ENCODE measurements at regions not wholly inside any gene's neighbourhood (a gene's known extent, or its start where the extent isn't known, plus 50 kb on each side); places are given as distances from the start of the nearest gene placed in this dataset.

GRCh38 chr18:29062921-29063320 is 886.0 kb upstream of the CDH2 start:
- no peak overlapping the region for H3K4me2 ChIP-seq (ENCODE audit: low read depth, low read length, poor library complexity, severe bottlenecking)
- H3K79me2 ChIP-seq (ENCODE audit: insufficient read depth, low read length): no peaks in the 10 kb centered on the region
- H3K9me2 ChIP-seq (replicated peaks; ENCODE audit: low read depth, low read length): no peaks in the 10 kb centered on the region
- no peaks in the 10 kb centered on the region for H4K20me1 ChIP-seq (ENCODE audit: insufficient read depth, low read length, poor library complexity, severe bottlenecking)
- no peak overlapping the region for H2AFZ ChIP-seq (ENCODE audit: low read length)
- H3K36me3 ChIP-seq (ENCODE audit: insufficient read depth, low read length): no peaks in the 10 kb centered on the region
- H3F3A ChIP-seq (ENCODE audit: low read depth): no peaks in the 10 kb centered on the region
- H3K9ac ChIP-seq (ENCODE audit: low read depth, low read length, poor library complexity, severe bottlenecking): no peak overlapping the region
- H3K27me3 ChIP-seq (ENCODE audit: insufficient read depth, low read length, poor library complexity, severe bottlenecking): no peaks in the 10 kb centered on the region
- no peak overlapping the region for H3K4me3 ChIP-seq (ENCODE audit: low read length, poor library complexity, severe bottlenecking)
- TF ChIP-seq CTCF (conservative IDR thresholded peaks at IDR 0.05; ENCODE audit: low read length): no peak
- TF ChIP-seq EZH2phosphoT487 (IDR thresholded peaks at IDR 0.05; ENCODE audit: borderline replicate concordance): no peak
- H3K9me3 ChIP-seq (ENCODE audit: insufficient read depth, low read depth, low read length): no peaks in the 10 kb centered on the region
- no peaks in the 10 kb centered on the region for H3K4me1 ChIP-seq (ENCODE audit: insufficient read depth, low read length, poor library complexity, severe bottlenecking)

DNA sequence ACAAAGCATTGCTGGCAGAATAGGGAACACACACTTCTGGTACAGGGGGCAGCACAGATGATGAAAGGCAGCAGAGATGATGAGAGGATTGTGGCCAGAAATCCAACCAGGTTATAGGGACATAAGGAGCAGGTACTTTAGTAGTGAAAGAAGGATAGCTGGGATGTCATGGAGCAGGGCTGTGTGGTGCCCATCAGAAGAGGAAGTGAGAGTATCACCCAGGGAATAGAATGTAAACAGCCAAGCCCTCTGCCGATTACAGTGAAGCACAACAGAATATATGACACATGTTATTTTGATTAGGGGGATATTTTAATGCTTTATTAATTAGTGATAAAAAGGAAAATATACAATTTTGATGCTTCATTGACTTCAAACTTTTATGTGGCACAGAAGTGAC is 883.4 kb upstream of the CDH2 start:
- H3K36me3 ChIP-seq (ENCODE audit: insufficient read depth, low read length): no peaks in the 10 kb centered on the region
- no peaks in the 10 kb centered on the region for H3K9me2 ChIP-seq (replicated peaks; ENCODE audit: low read depth, low read length)
- no peak overlapping the region for H3K4me2 ChIP-seq (ENCODE audit: low read depth, low read length, poor library complexity, severe bottlenecking)
- no peaks in the 10 kb centered on the region for H3F3A ChIP-seq (ENCODE audit: low read depth)
- H2AFZ ChIP-seq (ENCODE audit: low read length): no peak overlapping the region
- no peaks in the 10 kb centered on the region for H3K9me3 ChIP-seq (ENCODE audit: insufficient read depth, low read depth, low read length)
- H3K27me3 ChIP-seq (ENCODE audit: insufficient read depth, low read length, poor library complexity, severe bottlenecking): no peaks in the 10 kb centered on the region
- no peaks in the 10 kb centered on the region for H3K79me2 ChIP-seq (ENCODE audit: insufficient read depth, low read length)
- H3K4me3 ChIP-seq (ENCODE audit: low read length, poor library complexity, severe bottlenecking): no peak overlapping the region
- H3K4me1 ChIP-seq (ENCODE audit: insufficient read depth, low read length, poor library complexity, severe bottlenecking): no peaks in the 10 kb centered on the region
- H3K9ac ChIP-seq (ENCODE audit: low read depth, low read length, poor library complexity, severe bottlenecking): no peak overlapping the region
- TF ChIP-seq CTCF (conservative IDR thresholded peaks at IDR 0.05; ENCODE audit: low read length): no peak
- no peak for TF ChIP-seq EZH2phosphoT487 (IDR thresholded peaks at IDR 0.05; ENCODE audit: borderline replicate concordance)
- no peaks in the 10 kb centered on the region for H4K20me1 ChIP-seq (ENCODE audit: insufficient read depth, low read length, poor library complexity, severe bottlenecking)

GRCh38 chr18:29057703-29058102 is 880.8 kb upstream of the CDH2 start:
- Histone ChIP-seq H3K79me2 (ENCODE audit: insufficient read depth, low read length) (no peaks in the 10 kb centered on the region), H3K36me3 (ENCODE audit: insufficient read depth, low read length) (no peaks in the 10 kb centered on the region), H3K4me1 (ENCODE audit: insufficient read depth, low read length, poor library complexity, severe bottlenecking) (no peaks in the 10 kb centered on the region), H2AFZ (ENCODE audit: low read length) (no peak overlapping the region), H3F3A (ENCODE audit: low read depth) (no peaks in the 10 kb centered on the region), H4K20me1 (ENCODE audit: insufficient read depth, low read length, poor library complexity, severe bottlenecking) (no peaks in the 10 kb centered on the region), H3K4me2 (ENCODE audit: low read depth, low read length, poor library complexity, severe bottlenecking) (no peak overlapping the region), H3K9ac (ENCODE audit: low read depth, low read length, poor library complexity, severe bottlenecking) (no peak overlapping the region), H3K9me3 (ENCODE audit: insufficient read depth, low read depth, low read length) (no peaks in the 10 kb centered on the region; the same call in 1 of the 2 replicates), H3K9me2 (replicated peaks; ENCODE audit: low read depth, low read length) (no peaks in the 10 kb centered on the region), H3K27me3 (ENCODE audit: insufficient read depth, low read length, poor library complexity, severe bottlenecking) (no peaks in the 10 kb centered on the region), H3K4me3 (ENCODE audit: low read length, poor library complexity, severe bottlenecking) (no peak overlapping the region)
- TF ChIP-seq CTCF (conservative IDR thresholded peaks at IDR 0.05; ENCODE audit: low read length): no peak
